ENCODE measurements at regions not wholly inside any gene's neighbourhood (a gene's known extent, or its start where the extent isn't known, plus 50 kb on each side); places are given as distances from the start of the nearest gene placed in this dataset.
"Not testable (repeated sequence)": the region's sequence is repeated elsewhere in the genome, so short reads cannot be mapped to it uniquely, and the experiment has no call there.

DNA sequence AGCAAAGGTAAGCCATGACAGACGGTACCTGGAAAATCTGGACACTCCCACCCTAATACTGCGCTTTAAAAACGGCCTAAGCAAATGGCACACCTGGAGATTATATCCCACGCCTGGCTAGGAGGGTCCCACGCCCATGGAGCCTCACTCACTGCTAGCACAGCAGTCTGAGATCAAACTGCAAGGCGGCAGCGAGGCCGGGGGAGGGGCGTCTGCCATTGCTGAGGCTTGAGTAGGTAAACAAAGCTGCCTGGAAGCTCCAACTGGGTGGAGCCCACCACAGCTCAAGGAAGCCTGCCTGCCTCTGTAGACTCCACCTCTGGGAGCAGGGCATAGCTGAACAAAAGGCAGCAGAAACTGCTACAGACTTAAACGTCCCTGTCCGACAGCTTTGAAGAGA is 180.5 kb upstream of the PTGFR start:
- TF ChIP-seq, protein P1, sequence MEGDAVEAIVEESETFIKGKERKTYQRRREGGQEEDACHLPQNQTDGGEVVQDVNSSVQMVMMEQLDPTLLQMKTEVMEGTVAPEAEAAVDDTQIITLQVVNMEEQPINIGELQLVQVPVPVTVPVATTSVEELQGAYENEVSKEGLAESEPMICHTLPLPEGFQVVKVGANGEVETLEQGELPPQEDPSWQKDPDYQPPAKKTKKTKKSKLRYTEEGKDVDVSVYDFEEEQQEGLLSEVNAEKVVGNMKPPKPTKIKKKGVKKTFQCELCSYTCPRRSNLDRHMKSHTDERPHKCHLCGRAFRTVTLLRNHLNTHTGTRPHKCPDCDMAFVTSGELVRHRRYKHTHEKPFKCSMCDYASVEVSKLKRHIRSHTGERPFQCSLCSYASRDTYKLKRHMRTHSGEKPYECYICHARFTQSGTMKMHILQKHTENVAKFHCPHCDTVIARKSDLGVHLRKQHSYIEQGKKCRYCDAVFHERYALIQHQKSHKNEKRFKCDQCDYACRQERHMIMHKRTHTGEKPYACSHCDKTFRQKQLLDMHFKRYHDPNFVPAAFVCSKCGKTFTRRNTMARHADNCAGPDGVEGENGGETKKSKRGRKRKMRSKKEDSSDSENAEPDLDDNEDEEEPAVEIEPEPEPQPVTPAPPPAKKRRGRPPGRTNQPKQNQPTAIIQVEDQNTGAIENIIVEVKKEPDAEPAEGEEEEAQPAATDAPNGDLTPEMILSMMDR (IDR thresholded peaks at IDR 0.05 in 8 of 11, conservative IDR thresholded peaks at IDR 0.05 in 3 of 11): not testable (repeated sequence)
- not testable (repeated sequence) for TF ChIP-seq POLR2A, POLR2AphosphoS5 (IDR thresholded peaks at IDR 0.05)

All from spleen (tissue), 7 donors.